ENCODE measurements at regions not wholly inside any gene's neighbourhood (a gene's known extent, or its start where the extent isn't known, plus 50 kb on each side); places are given as distances from the start of the nearest gene placed in this dataset.
"Not testable (repeated sequence)": the region's sequence is repeated elsewhere in the genome, so short reads cannot be mapped to it uniquely, and the experiment has no call there.

DNA sequence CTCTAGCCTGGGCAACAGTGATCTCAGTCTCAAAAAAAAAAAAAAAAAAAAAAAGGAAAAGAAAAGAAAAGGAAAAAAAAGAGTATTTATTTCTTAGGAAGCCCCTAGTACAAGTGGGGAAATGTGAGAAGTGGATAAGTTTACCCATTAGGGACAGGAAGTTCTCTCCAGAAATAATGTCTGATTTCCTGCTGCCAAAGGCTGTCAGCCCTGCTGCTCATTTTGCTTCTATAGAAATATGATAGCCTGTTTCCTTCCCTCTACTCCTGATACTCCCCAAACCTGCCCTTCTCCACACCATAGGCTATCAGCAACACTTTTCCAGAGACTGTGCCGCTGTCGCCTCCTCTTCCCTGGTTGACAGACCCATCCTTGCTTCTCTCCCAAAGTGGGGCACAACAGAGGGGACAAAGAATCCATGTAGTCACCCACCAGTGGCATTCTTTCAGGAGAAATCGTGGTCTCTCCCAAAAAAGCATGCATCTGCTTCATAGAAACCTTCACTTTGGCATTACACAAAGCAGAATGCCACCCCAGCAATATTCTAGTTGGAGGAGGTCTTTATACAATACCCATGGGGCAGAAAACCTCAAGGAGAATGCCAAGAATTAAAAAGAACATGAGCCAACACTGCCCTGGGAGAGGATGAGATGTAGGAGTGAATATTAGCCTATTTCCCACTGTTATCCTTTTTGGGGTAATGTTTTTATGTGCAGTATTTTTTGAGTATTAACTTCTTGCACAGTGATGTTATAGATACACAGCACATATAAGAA is 166.3 kb upstream of the NR5A2 start:
- no peak for DNase-seq

DNA sequence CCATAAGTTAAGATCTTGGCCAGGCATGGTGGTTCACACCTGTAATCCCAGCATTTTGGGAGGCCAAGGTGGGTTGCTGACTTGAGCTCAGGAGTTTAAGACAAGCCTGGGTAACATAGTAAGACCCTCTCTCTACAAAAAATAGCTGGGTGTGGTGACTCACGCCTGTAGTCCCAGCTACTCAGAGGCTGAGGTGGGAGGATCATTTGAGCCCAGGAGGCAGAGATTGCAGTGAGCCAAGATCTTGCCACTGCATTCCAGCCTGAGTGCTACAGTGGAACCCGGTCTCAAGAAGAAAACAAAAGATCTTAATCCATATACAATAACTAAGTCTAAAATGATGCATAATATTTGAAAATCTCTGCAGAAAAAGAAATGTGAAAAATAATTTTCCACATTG is 165.5 kb upstream of the NR5A2 start:
- no peak for DNase-seq

DNA sequence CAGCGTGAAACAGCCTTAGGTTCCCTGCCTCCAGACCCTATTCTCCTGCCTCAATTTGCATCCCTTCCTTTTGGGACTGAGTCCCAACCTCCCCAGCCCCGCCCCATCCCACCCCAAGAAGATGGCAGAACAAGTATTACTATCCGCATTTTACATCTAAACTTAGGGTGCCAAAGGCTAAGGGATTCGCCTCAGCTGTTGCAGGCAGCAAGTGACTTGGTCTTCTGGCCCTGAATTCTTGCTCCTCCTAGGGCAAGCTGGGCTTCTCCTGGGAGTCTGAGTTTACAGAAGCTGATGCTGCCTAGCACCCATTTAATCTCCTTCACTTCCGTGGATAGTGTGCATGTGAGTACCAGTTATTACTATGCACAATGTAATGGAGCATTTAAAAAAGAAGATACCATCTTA is 161.3 kb upstream of the NR5A2 start:
- no peak for DNase-seq

DNA sequence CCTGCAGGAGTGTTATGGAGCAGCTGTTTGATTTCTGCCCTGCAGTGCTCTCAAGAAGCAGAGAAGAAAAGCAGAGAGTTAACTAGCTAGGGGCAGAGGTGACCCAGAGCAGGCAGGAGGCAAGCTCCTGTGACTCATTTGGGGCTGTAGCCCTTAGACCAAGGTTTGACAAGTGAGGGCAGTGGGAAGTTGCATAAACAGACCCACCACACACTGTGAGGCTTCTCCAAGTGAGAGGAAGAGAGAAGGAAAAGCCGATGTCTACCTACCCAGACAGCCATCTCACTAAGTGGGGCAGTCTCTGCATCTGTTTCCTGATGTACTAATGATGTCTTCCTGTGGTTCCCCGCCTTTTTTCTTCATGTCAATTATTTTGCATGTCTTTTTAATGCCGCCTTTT is 159.9 kb upstream of the NR5A2 start:
- DNase-seq: no peak

DNA sequence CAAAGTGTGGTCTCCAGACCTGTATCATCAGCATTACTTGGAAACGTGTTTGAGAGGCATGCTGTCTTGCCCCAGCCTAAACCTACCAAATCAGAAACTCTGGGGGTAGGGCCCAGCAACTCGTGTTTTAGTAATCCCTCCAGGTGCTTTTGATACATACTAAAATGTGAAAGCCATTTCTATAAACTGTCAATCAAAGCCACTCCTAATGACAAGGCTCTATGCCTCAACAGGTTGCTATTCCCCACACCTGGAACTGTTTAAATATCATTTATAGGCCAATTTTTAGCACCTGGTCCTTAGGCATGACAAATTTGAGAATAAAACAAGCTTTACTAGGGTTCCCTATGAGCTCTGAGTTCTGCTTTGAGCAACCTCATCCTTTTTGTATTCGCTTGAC is 158.7 kb upstream of the NR5A2 start:
- DNase-seq: no peak

DNA sequence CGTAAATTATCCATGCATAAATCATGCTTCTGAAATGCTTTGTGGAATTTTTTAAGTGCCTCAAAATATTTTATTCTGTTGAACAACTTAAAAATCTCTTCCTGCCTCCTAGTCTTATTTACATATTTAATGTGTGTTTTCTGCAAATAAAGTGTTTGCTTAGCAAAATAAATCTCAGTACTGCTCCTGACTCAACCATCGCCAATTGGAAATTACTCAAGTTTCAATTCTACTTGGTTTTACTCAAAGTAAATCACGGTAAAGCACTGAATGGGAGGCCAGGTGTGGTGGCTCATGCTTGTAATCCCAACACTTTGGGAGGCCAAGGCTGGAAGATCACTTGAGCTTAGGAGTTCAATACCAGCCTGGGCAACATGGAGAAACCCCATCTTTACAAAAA is 152.2 kb upstream of the NR5A2 start:
- DNase-seq: no peak

DNA sequence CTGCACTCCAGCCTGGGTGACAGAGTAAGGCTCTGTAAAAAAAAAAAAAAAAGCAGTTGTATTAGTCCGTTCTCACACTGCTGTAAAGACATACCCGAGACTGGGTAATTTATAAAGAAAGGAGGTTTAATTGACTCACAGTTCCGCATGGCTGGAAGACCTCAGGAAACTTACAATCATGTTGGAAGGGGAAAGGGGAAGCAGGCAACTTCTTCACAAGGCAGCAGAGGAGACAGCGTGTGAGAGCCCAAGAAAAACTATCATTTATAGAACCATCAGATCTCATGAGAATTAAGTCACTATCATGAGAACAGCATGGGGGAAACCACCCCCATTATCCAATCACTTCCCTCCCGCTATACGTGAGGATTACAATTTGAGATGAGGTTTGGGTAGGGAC is 151.7 kb upstream of the NR5A2 start:
- DNase-seq: no peak

DNA sequence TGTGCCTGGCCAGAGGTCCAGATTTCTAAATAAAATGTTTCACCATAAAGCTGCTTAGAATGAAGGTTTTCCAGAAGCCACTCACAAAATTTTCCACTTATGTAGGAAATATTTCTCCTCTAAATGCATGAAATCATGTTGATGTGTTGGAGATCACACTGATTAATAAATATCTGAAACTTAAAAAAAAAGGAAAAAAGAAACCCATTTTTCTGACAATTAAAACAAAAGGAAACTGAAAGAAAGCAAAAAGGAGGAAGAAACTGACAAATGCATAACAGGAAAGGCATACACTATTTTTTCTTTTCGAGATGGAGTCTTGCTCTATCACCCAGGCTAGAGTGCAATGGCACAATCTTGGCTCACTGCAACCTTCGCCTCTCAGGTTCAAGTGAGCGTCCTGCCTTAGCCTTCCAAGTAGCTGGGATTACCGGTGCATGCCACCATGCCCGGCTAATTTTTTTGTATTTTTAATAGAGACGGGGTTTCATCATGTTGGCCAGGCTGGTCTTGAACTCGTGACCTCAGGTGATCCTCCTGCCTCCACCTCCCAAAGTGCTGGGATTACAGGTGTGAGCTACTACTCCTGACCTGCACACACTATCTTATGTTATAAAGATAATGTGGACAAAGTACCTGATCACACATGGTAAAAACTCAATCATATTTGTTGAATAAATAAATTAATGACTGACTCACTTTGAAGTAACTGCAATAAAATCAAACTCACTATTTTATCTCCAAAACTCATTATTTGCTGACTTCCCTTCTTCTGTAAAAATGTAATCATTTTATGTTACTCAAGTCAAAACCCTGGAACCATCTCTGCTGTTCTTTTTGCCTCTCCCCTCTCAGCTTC is 149.8 kb upstream of the NR5A2 start:
- no peak for DNase-seq

DNA sequence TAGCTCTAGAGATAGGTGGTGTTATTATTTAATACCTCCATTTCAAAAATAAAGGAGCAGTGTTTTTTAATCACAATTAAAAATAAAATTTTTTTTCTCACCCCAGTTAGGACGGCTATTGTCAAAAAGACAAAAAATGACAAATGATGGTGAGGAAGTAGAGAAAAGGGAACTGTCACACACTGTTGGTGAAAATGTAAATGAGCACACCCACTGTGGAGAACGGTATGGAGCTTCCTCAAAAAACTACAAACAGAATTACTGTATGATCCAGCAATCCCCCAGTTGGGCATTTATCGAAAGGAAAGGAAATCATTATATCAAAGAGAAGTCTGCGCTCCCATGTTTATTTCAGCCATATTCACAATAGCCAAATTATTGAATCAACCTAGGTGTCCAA is 148.7 kb upstream of the NR5A2 start:
- no peak for DNase-seq

DNA sequence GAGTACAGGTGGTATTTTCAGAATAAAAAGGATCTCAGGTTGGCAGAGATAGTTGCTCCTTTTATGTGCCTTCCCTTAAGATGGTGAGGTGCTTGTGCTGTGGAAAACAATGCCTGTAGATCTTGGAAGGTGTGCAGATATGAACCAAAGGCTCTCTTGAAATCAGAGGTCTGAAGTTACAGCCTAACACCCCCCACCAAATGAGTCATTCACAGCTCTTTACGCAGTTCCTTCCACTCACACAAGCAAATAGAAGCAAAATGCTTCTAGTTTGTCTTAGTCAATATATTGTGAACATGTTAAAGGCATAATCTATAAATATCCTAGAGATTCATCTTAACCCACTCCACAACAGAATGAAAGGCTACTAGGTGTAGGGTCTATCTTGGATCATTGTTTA is 128.9 kb upstream of the NR5A2 start:
- no peak for DNase-seq

DNA sequence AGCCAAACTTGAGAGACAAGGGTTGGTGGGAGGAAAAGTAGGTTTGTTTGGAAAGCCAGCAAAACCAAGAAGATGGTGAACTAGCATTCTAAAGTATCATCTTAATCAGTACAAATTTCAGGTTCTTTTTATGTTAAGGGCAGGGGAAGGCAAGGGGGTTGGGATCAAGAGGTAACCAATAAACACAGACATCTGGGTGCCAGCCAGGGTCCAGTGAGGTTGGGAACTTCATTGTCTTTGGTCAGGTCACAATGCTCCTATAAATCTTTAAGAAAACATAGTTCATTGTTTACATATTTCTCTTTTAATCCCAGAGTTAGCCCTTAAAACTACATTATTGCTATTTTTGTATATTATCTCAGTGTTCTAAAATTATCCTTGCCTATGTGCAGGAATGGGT is 126.2 kb upstream of the NR5A2 start:
- DNase-seq: no peak

DNA sequence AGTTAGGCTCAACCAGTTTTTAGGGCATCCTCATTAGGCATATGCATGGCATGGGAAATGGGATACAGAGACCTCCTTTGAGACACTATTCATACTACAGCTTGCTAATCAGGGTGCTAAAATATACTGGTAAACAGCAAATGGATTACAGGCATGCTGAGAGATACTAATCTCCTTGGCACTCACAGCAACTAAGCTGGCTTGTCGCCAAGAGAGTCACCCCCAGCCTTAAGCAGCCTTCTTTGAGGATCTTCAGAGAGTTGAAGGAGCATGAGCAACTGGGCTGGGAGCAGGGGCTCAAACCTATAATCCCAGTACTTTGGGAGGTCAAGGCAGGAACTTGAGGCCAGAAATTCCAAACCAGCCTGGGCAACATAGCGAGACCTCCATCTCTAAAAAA is 120.1 kb upstream of the NR5A2 start:
- no peak for DNase-seq

DNA sequence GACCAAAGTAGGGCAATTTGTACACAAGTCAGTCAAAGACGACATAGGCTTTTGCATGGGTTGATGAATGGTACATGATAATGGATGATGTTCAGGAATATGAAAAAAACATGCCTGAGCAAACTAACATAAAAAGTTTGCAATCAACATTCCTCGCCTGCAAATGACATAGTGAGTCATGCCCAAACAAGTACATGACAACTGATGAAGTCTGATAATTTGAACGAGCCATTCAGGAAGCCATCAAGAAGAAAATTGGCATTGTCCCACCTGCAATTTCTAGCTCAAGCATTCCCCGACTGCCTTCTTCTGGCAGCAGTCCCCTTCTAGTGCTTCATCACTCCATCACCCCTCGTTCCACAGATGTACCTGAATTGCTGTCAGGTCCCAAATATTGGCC is 118.4 kb upstream of the NR5A2 start:
- no peak for DNase-seq

DNA sequence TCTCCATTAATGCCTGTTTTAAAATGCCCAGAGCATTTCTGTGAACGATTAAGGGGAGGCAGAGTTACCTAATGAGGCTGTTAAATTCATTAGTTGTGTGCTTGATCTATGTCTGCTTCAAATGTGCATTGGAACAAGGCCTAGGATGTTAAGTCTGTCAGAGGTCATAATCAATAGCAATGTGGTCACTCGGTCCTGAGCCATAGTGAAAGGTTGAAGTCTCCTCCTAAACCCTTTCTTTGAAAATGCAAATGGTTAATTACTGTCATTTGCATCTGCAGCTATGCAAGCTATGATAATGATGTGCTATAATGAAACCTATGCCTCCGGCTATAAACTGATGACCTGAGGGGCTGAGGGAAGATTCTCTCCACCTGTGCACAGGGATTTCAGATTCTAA is 114.2 kb upstream of the NR5A2 start:
- DNase-seq: no peak

DNA sequence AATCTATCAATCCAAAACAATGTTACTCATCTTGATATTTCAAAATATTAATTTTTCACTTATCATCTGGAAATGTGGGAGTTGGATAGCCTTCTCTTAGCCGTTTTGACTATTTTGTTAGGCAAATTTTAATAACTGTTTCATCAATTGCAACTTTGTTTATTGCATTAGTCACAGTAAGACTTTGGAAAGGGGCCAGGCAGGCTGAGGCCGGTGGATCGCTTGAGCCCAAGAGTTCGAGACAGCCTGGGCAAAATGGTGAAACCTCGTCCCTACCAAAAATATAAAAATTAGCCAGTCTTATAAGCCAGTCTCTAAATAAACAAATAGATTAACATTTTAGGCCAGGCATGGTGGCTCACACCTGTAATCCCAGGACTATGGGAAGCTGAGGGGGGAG is 113.0 kb upstream of the NR5A2 start:
- DNase-seq: no peak

DNA sequence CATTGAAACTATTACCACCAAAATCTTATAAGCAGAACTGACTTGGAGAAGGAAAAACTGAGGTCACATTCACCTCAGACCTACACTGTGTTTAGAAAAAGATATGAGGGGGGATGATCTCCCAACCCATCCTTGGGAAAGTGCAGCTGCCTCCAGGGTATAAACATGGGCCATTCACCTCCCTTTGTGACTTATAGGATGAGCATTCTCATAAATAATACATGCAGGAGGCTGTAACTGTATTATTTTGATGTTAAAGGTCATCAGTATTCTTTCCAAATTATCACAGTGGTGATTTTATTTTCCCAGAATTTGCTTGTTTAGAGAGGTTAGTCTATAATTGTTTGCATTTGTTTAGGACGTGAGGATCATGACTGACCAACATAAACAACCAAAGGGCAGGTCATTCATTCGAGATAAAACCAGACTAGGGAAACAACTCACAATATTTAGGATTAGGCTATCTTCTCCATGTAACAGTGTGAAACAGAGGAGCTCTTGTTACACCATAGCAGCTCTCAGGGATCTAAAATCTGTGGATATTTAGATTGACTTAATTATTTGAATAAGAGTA is 109.2 kb upstream of the NR5A2 start:
- no peak for DNase-seq

DNA sequence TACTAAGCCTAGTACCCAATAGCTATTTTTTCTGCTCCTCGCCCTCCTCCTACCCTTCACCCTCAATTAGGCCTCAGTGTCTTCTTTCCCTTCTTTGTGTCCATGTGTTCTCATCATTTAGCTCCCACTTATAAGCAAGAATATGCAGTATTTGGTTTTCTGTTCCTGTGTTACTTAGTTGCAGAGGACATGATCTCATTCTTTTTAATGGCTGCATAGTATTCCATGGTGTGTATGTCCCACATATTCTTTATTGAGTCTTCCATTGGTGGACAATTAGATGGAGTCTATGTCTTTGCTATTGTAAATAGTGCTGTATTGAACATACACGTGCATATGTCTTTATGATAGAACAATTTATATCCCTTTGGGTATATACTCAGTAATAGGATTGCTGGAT is 106.9 kb upstream of the NR5A2 start:
- DNase-seq: no peak

DNA sequence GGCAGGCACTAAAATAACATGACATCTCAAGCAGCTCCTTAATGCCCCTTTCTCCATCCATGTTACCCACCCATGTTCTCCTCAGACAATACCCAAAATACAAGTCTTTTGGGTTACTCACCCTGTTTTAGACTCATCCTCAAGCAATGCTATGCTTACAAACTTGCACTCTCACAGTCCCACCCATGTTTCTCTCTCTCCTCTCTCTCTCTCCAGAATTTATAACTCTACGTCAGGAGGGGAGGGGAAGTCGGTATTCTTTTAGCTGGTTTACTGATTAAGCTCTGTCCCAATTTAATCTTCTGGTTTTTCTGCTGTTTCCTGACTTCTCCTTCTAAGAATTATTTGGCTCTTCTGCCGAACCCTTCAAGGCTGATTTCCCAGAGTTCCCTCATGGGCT is 98.0 kb upstream of the NR5A2 start:
- no peak for DNase-seq

DNA sequence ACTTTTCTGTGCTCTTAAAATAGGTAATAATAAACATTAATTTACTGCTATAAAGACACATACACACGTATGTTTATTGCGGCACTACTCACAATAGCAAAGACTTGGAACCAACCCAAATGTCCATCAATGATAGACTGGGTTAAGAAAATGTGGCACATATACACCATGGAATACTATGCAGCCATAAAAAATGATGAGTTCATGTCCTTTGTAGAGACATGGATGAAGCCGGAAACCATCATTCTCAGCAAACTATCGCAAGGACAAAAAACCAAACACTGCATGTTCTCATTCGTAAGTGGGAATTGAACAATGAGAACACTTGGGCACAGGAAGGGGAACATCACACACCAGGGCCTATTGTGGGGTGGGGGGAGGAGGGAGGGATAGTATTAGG is 97.4 kb upstream of the NR5A2 start:
- not testable (repeated sequence) for DNase-seq

DNA sequence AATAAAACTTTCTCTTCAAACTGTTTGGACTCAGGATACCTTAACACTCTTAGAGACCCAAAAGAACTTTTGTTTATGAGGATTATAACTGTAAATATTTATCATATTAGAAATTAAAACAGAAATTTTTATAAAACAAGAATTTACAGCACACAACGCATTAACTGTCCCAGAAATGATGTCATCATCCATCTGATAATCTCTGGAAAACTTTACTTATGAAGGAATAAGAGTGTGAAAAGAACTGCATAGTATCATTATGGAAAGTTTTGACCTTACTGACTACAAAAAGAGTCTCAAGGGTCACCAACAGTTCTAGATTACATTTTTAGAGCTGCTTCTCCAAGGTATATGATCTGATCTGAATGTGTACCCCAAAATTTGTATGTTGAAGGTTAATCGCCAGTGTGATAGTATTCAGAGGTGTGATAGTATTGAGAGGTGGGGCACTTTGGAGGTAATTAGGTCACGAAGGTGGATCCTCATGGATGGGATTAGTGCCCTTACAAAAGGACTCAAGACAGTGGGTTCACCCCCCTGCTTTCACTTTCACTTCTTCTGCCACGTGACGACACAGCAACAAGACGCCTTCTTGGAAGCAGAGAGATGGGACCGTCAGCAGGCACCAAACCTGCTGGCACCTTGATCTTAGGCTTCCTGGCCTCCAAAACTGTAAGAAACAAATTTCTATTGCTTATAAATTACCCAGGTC is 95.7 kb upstream of the NR5A2 start:
- peak; percentile 10 for DNase-seq

DNA sequence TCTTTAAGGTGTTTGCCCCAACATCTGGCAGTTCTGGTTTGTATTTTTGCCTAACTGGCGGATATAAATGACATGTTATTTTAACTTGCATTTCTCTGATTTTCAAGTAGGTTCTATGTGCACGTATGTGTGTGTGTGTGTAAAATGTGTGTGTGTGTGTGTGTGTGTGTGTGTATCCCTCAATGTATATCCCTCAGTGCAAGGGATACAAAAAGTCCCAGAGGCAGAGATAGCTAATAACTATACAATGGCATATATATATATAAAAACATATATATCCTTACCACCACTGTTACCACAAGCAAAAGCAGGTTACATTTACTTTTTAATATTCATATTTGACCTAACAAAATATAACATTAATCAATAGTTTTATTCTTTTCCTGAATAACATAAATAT is 95.0 kb upstream of the NR5A2 start:
- no peak for DNase-seq

DNA sequence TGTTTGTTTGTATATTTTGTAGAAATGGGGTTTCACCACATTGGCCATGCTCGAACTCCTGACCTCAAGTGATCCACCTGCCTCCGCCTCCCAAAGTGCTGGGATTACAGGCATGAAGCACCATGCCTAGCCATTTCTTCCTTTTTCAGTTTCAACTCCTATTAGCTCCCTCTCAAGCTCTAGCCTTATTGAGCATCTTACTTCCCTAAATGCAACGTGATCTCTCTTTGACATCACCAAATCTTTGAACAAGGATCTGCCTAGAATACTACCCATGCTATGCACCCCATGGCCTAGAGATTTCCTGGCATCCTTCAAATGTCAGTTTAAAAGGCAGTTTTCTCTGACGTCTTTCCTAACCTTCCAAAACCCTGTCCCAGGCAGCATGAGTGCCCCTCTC is 91.1 kb upstream of the NR5A2 start:
- no peak for DNase-seq

DNA sequence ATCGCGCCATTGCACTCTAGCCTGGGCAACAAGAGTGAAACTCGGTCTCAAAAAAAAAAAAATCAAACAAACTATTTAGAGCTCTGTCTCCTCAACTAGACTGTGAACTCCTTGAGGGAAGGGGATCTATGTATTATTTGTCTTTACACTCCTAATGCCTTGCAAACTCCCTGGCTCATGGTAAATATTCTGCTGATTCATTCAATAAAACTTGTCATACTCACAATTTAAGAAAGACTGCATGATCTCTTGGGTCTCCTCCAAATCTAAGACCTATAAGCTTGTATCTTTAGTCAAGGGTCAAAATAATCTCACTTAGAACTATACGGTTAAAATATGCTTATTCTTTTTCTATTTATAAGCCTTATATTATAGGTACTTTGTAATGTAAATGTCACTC is 90.3 kb upstream of the NR5A2 start:
- no peak for DNase-seq

All from fibroblast of skin of abdomen (primary cell).